ENCODE measurements at regions not wholly inside any gene's neighbourhood (a gene's known extent, or its start where the extent isn't known, plus 50 kb on each side); places are given as distances from the start of the nearest gene placed in this dataset.

- Histone ChIP-seq H3K79me2 (ENCODE audit: low read depth) (no peaks in the 10 kb centered on the region), H3K4me3 (no peak overlapping the region), H3K27me3 (no peaks in the 10 kb centered on the region), H3K36me3 (no peaks in the 10 kb centered on the region), H3F3A (ENCODE audit: low read depth) (no peaks in the 10 kb centered on the region), H3K27ac (no peak overlapping the region), H2AFZ (replicated peaks) (no peak overlapping the region), H3K4me1 (peaks cover 20% of the 10 kb centered on the region), H3K9ac (no peak overlapping the region), H4K20me1 (ENCODE audit: low read depth) (no peaks in the 10 kb centered on the region), H3K9me3 (ENCODE audit: low read depth) (no peaks in the 10 kb centered on the region), H3K4me2 (no peak overlapping the region)
- Mint-ChIP-seq H3K36me3 (no peaks in the 10 kb centered on the region), H3K9me3 (no peaks in the 10 kb centered on the region), H3K4me1 (peaks cover 34% of the 10 kb centered on the region), H3K4me3 (no peak overlapping the region), H3K27me3 (ENCODE audit: insufficient read depth, low read depth) (peaks cover 11% of the 10 kb centered on the region), H3K27ac (no peak overlapping the region)
- no peak for TF ChIP-seq EZH2 (IDR thresholded peaks at IDR 0.05)
- TF ChIP-seq CTCF (IDR thresholded peaks at IDR 0.05): no peak
- no peak for TF ChIP-seq EZH2phosphoT487 (IDR thresholded peaks at IDR 0.05)
- DNase-seq (ENCODE audit: low spot score): no peak
Observed at GRCh38 chr11:115926138-115926537, 421.9 kb upstream of the CADM1 start.

GRCh38 chr11:115925568-115926090 lies 421.4 kb upstream of the CADM1 start:
- H3K79me2 ChIP-seq (ENCODE audit: low read depth): no peaks in the 10 kb centered on the region
- no peak for DNase-seq (ENCODE audit: low spot score)
- no peak overlapping the region for H2AFZ ChIP-seq (replicated peaks)
- H3K4me1 ChIP-seq: peaks cover 20% of the 10 kb centered on the region
- H4K20me1 ChIP-seq (ENCODE audit: low read depth): no peaks in the 10 kb centered on the region
- no peak overlapping the region for H3K9ac ChIP-seq
- no peaks in the 10 kb centered on the region for H3K9me3 ChIP-seq (ENCODE audit: low read depth)
- no peaks in the 10 kb centered on the region for H3F3A ChIP-seq (ENCODE audit: low read depth)
- H3K9me3 Mint-ChIP-seq: no peaks in the 10 kb centered on the region
- H3K4me2 ChIP-seq: no peak overlapping the region
- no peak overlapping the region for H3K27ac ChIP-seq
- no peak overlapping the region for H3K27ac Mint-ChIP-seq
- no peaks in the 10 kb centered on the region for H3K36me3 Mint-ChIP-seq
- no peaks in the 10 kb centered on the region for H3K27me3 ChIP-seq
- TF ChIP-seq EZH2 (IDR thresholded peaks at IDR 0.05) (no peak), EZH2phosphoT487 (IDR thresholded peaks at IDR 0.05) (no peak), CTCF (IDR thresholded peaks at IDR 0.05) (no peak)
- H3K27me3 Mint-ChIP-seq (ENCODE audit: insufficient read depth, low read depth): peaks cover 9% of the 10 kb centered on the region
- no peak overlapping the region for H3K4me3 ChIP-seq
- H3K36me3 ChIP-seq: no peaks in the 10 kb centered on the region
- H3K4me1 Mint-ChIP-seq: peaks cover 34% of the 10 kb centered on the region
- H3K4me3 Mint-ChIP-seq: no peak overlapping the region

GRCh38 chr11:115924744-115925567 lies 420.7 kb upstream of the CADM1 start:
- H3F3A ChIP-seq (ENCODE audit: low read depth): no peaks in the 10 kb centered on the region
- no peaks in the 10 kb centered on the region for H4K20me1 ChIP-seq (ENCODE audit: low read depth)
- H3K27ac Mint-ChIP-seq: no peak overlapping the region
- no peak overlapping the region for H3K4me3 ChIP-seq
- peaks cover 10% of the 10 kb centered on the region for H3K27me3 Mint-ChIP-seq (ENCODE audit: insufficient read depth, low read depth)
- no peak for DNase-seq (ENCODE audit: low spot score)
- H3K9ac ChIP-seq: no peak overlapping the region
- no peaks in the 10 kb centered on the region for H3K79me2 ChIP-seq (ENCODE audit: low read depth)
- no peaks in the 10 kb centered on the region for H3K36me3 ChIP-seq
- no peak overlapping the region for H3K4me2 ChIP-seq
- H3K27ac ChIP-seq: no peak overlapping the region
- H3K27me3 ChIP-seq: no peaks in the 10 kb centered on the region
- no peak for TF ChIP-seq EZH2 (IDR thresholded peaks at IDR 0.05)
- TF ChIP-seq EZH2phosphoT487 (IDR thresholded peaks at IDR 0.05): no peak
- no peak for TF ChIP-seq CTCF (IDR thresholded peaks at IDR 0.05)
- no peak overlapping the region for H3K4me3 Mint-ChIP-seq
- H2AFZ ChIP-seq (replicated peaks): no peak overlapping the region
- no peaks in the 10 kb centered on the region for H3K9me3 Mint-ChIP-seq
- H3K36me3 Mint-ChIP-seq: no peaks in the 10 kb centered on the region
- peaks cover 14% of the 10 kb centered on the region for H3K4me1 ChIP-seq
- no peaks in the 10 kb centered on the region for H3K9me3 ChIP-seq (ENCODE audit: low read depth)
- H3K4me1 Mint-ChIP-seq: peaks cover 34% of the 10 kb centered on the region
